Astrocyte of the spinal cord (primary cell): ENCODE measurements at regions not wholly inside any gene's neighbourhood (a gene's known extent, or its start where the extent isn't known, plus 50 kb on each side); places are given as distances from the start of the nearest gene placed in this dataset.
A peak's percentile ranks its signal among the peaks of the same experiment; 100 is the strongest.

Source experiments
- DNase-seq: peaks from one replicate; pipeline ENCODE4 v3.0.0; 2011; ENCODE audit warnings: low read depth, low spot score
- H3K4me3 ChIP-seq: 2 replicates; pipeline ENCODE4 v1.5.1; 2011; ENCODE audit warnings: low read depth, mild to moderate bottlenecking, low read length, moderate library complexity
- in situ Hi-C: cut with HindIII; loops from 2 replicates; pipeline ENCODE4 v1.10.0; 2017; ENCODE audit warnings: low sequenced_read_pairs
- TF ChIP-seq, protein P1 (sequence below): IDR thresholded peaks from 2 replicates; pipeline ENCODE4 v1.5.1; 2012; ENCODE audit warnings: low read depth, mild to moderate bottlenecking, low read length, inconsistent platforms

DNA sequence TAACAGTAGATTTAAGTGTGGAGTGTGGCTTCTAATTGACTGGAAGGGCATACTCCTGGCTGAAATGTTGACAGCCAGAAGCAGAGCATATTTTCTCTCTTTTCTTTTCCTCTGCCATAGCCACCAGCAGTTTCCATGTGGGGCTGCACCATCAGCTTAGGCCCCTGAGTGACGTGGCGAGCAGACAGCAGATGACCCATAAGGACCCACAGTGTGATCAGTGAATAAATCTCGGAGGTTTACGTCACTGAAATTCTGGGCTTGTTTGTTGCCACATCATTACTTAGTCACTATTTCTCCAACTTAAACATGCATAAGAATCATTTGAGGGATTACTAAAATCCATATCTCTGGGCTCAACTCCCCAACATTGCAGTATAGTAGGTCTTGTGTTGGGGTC is 549.7 kb upstream of the TMEM132C start:
- peak; percentile 8 for DNase-seq
- in situ Hi-C loops: no loop called here
- H3K4me3 ChIP-seq: no peak overlapping the region
- TF ChIP-seq, protein P1, sequence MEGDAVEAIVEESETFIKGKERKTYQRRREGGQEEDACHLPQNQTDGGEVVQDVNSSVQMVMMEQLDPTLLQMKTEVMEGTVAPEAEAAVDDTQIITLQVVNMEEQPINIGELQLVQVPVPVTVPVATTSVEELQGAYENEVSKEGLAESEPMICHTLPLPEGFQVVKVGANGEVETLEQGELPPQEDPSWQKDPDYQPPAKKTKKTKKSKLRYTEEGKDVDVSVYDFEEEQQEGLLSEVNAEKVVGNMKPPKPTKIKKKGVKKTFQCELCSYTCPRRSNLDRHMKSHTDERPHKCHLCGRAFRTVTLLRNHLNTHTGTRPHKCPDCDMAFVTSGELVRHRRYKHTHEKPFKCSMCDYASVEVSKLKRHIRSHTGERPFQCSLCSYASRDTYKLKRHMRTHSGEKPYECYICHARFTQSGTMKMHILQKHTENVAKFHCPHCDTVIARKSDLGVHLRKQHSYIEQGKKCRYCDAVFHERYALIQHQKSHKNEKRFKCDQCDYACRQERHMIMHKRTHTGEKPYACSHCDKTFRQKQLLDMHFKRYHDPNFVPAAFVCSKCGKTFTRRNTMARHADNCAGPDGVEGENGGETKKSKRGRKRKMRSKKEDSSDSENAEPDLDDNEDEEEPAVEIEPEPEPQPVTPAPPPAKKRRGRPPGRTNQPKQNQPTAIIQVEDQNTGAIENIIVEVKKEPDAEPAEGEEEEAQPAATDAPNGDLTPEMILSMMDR: no peak

DNA sequence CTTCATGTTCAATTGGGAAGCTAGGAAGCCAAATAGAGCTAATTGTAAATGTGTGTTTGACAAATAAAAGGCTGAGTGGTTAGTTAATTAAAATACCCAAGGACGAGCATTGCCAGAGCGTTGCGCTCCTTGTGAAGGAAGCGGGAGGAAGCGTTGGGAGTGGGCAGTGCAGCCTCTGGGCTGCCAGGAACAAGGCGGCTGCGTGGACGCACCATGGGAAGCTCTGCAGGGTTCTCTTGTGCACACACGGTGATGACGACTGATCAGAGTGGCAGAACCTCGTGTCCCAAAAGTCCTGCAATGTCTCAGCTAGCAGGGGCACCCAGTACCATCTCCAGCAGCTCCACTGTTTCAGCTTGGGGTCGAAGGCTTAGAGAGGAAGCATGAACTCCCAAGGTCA is 546.6 kb upstream of the TMEM132C start:
- H3K4me3 ChIP-seq: no peak overlapping the region
- in situ Hi-C loops: no loop called here
- DNase-seq: no peak
- TF ChIP-seq, protein P1: no peak

DNA sequence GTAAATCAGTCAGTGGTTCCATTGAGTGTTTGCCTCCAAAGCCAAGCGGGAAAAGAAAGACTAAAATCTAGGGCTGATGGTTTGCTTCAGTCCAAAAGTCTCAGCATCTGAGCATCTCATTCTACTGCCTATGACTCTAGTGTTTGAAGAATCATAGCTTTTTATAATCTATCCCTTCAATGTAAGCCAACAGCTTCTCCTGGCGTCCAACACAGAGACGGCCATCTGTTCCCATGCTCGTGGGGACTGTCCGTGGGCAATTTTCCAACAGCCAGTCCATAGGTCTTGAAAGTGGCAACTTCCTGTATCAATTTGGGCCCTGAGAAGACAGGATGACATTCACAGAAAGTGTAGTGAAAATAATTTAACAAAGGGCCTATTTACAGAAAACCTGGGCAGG is 544.4 kb upstream of the TMEM132C start:
- no peak for DNase-seq
- H3K4me3 ChIP-seq: no peak overlapping the region
- TF ChIP-seq, protein P1: no peak
- in situ Hi-C loops: no loop called here

DNA sequence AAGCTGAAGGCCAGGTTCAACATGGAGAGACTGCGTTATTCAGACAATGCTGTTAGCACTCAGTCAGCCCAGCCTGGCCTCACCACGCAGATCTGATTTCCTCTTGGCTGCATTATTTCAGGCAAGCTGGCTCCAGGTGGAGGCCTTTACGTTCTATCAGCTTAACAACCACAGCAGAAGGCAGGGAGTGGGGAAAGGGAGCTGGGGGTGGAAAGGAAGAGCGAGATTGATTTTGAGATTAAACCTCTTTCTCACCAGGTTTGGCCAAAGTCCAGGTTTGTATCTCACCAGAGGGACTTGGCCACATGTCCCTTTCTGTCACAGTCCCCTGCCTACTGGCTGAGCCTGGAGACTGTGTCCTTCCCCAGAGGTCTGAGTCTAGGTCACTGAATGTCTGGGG is 543.7 kb upstream of the TMEM132C start:
- no peak for DNase-seq
- H3K4me3 ChIP-seq: no peak overlapping the region
- in situ Hi-C loops: no loop called here
- TF ChIP-seq, protein P1: no peak

DNA sequence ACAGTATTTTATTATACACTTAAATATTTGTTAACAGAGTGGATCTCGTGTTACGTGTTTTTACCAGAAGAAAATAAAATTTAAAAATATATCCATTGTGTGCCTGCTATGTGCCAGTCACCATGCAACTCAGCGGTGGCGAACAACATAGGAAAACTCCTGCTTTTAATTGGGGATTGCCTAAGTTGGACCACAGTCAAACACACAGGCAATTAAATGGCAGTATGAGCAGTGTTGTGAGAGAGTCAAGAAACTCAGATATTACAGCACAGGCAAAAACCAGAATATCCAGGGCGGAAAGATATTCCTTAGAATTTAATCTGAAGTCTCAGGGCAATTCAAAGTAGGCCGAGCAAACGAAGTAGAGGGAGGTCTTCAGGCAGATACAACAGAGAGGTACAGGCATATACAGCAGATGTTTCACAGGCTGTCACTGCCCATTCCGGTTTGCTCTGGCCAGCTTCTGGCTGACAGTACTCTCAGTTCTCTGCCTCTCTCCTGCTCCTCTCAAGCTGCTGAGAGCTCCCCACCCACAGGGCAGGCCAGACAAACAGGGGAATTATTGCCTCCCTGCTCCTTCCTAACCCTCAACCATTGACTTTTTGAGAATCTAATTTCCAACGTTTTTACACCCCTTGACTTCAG is 540.2 kb upstream of the TMEM132C start:
- no peak for DNase-seq
- TF ChIP-seq, protein P1: no peak
- in situ Hi-C loops: no loop called here
- H3K4me3 ChIP-seq: no peak overlapping the region

DNA sequence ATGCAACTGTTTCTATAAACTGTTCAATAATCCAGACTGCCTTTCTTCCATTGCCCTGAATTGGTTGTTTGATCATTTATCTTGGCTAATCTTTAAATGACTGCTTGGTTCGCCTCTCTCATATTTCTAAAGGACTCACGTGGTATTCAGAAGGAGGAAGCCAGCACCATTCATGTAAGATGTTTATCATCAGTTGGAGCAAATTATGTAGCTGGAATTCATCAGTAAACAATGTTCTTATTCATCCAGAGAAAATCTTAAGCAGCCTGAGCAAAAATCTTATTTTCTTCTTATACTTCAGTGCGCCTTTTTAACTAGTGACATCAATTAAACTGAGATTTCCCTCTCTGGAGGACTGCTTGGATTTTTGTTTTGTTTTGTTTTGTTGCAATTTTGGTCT is 538.7 kb upstream of the TMEM132C start:
- DNase-seq: no peak
- no peak overlapping the region for H3K4me3 ChIP-seq
- TF ChIP-seq, protein P1: no peak
- in situ Hi-C loops: no loop called here
